Fibroblast of lung (primary cell): ENCODE measurements at regions not wholly inside any gene's neighbourhood (a gene's known extent, or its start where the extent isn't known, plus 50 kb on each side); places are given as distances from the start of the nearest gene placed in this dataset.
"Not testable (repeated sequence)": the region's sequence is repeated elsewhere in the genome, so short reads cannot be mapped to it uniquely, and the experiment has no call there.

Experiments used
- CTCF ChIP-seq, 2 donors: IDR thresholded peaks in 1 of 2; conservative IDR thresholded peaks in 1 of 2; 1 replicate in 1 of 2; 2 replicates in 1 of 2; pipeline ENCODE4 v1.5.1; 2011 to 2012; ENCODE audit warnings: low read length in 2 of 2, control low read depth in 1 of 2, inconsistent platforms in 1 of 2, low read depth in 1 of 2, mild to moderate bottlenecking in 1 of 2
- EZH2 ChIP-seq: IDR thresholded peaks from 2 replicates; pipeline ENCODE4 v1.5.1; 2012; ENCODE audit warnings: low read length, control low read depth, mild to moderate bottlenecking; ENCODE audit errors: missing control alignments

- TF ChIP-seq CTCF (conservative IDR thresholded peaks at IDR 0.05 in 1 of 2, IDR thresholded peaks at IDR 0.05 in 1 of 2; ENCODE audit: low read depth in 1 of 2, low read length in 2 of 2); EZH2: not testable (repeated sequence)
Observed at GRCh38 chr4:118433612-118434375, 81.0 kb upstream of the PRSS12 start.
